A549 (cell line): ENCODE measurements at regions not wholly inside any gene's neighbourhood (a gene's known extent, or its start where the extent isn't known, plus 50 kb on each side); places are given as distances from the start of the nearest gene placed in this dataset.

Source experiments
- ATAC-seq, 2 experiments: fragments of 200-7000 bp in 1 of 2; fragments of >200 bp in 1 of 2; cut with Nextera tagmentation in 1 of 2; cut with Tn5 transposase in 1 of 2; 3 replicates each; pipeline versions ENCODE4 v1.8.0 to v1.9.1; 2018 to 2020; ENCODE audit warnings: mild to moderate bottlenecking in 1 of 2, moderate library complexity in 1 of 2
- CTCF ChIA-PET: fragments of 300-600 bp; sonication (Branson Sonifier 250); formaldehyde crosslinking; extraction: SDS; loops from one replicate; lab custom pipeline; 2021; ENCODE audit warnings: antibody characterized with exemption, inconsistent platforms; lab: Yijun Ruan, JAX
- POLR2A ChIA-PET: fragments of 350-600 bp; formaldehyde crosslinking; extraction: SDS; loops from one replicate; lab custom pipeline; 2021; ENCODE audit warnings: antibody characterized with exemption, inconsistent platforms; lab: Yijun Ruan, JAX
- DNase-seq, 2 experiments: peaks; one replicate each; pipeline versions ENCODE4 v3.0.0 to v3.0.0-alpha.2; 2011 to 2016; ENCODE audit warnings: low read depth in 1 of 2, low spot score in 1 of 2
- FAIRE-seq: peaks from 2 replicates; lab custom pipeline; 2011; peaks lifted over from hg19 to GRCh38; lab: Jason Lieb, UNC
- H3K27ac ChIP-seq, 2 experiments: fragments of >200 bp; sonication (Bioruptor Twin); formaldehyde crosslinking; 3 replicates each; pipeline ENCODE4 v1.5.1; 2016 to 2017
- H3K4me1 ChIP-seq: fragments of >200 bp; sonication (Bioruptor Twin); formaldehyde crosslinking; 3 replicates; pipeline ENCODE4 v1.6.1; 2016
- H3K4me2 ChIP-seq: fragments of >200 bp; sonication (Bioruptor Twin); formaldehyde crosslinking; 3 replicates; pipeline ENCODE4 v1.6.1; 2016
- H3K4me3 ChIP-seq: fragments of >200 bp; sonication (Bioruptor Twin); formaldehyde crosslinking; 3 replicates; pipeline ENCODE4 v1.5.1; 2016
- H3K9me3 ChIP-seq: fragments of >200 bp; sonication (Bioruptor Twin); formaldehyde crosslinking; 3 replicates; pipeline ENCODE4 v1.6.1; 2016
- BHLHE40 ChIP-seq: IDR thresholded peaks from 2 replicates; pipeline ENCODE4 v1.6.1; 2012; ENCODE audit warnings: low read depth, low read length, inconsistent platforms
- CBX2 ChIP-seq: fragments of 200-600 bp; sonication (generic); IDR thresholded peaks from 2 replicates; pipeline ENCODE4 v1.6.1; 2016; ENCODE audit warnings: low read depth, mild to moderate bottlenecking, borderline replicate concordance
- CHD4 ChIP-seq: fragments of 200-600 bp; sonication (generic); IDR thresholded peaks from 2 replicates; pipeline ENCODE4 v1.6.1; 2016; ENCODE audit warnings: antibody characterized with exemption, mild to moderate bottlenecking, borderline replicate concordance
- EHMT2 ChIP-seq: fragments of 200-600 bp; sonication (generic); IDR thresholded peaks from 2 replicates; pipeline ENCODE4 v1.6.1; 2016; ENCODE audit warnings: antibody characterized with exemption, low read depth, mild to moderate bottlenecking, moderate library complexity
- FOSB ChIP-seq: fragments of 250-450 bp; sonication (Bioruptor Pico); IDR thresholded peaks from 2 replicates; pipeline ENCODE4 v1.5.0; 2020; ENCODE audit warnings: mild to moderate bottlenecking, moderate library complexity
- FOXS1 ChIP-seq: fragments of 250-450 bp; sonication (Bioruptor Pico); IDR thresholded peaks from 2 replicates; pipeline ENCODE4 v1.5.0; 2020; ENCODE audit warnings: mild to moderate bottlenecking, moderate library complexity
- HMGXB4 ChIP-seq: fragments of 250-450 bp; sonication (Bioruptor Pico); IDR thresholded peaks from 2 replicates; pipeline ENCODE4 v1.5.0; 2021; ENCODE audit warnings: mild to moderate bottlenecking, moderate library complexity, borderline replicate concordance
- JUNB ChIP-seq: fragments of >200 bp; sonication (Bioruptor Twin); formaldehyde crosslinking; IDR thresholded peaks from 2 replicates; pipeline ENCODE4 v1.6.1; 2016
- NR3C1 ChIP-seq: fragments of >200 bp; sonication (Bioruptor Twin); formaldehyde crosslinking; IDR thresholded peaks from 3 replicates; pipeline ENCODE4 v1.6.1; 2017
- PBX3 ChIP-seq: IDR thresholded peaks from 2 replicates; pipeline ENCODE4 v1.6.1; 2012
- PHF8 ChIP-seq: fragments of 200-600 bp; sonication (generic); IDR thresholded peaks from 2 replicates; pipeline ENCODE4 v1.6.1; 2016; ENCODE audit warnings: low read depth, mild to moderate bottlenecking, antibody characterized with exemption, moderate library complexity, borderline replicate concordance
- SMC3 ChIP-seq: fragments of >200 bp; sonication (Bioruptor Twin); formaldehyde crosslinking; IDR thresholded peaks from 3 replicates; pipeline ENCODE4 v1.6.1; 2018; ENCODE audit warnings: inconsistent platforms
- USF2 ChIP-seq: fragments of 450-650 bp; IDR thresholded peaks from 2 replicates; pipeline ENCODE4 v1.6.1; 2014; ENCODE audit warnings: antibody characterized with exemption
- ZC3H11A ChIP-seq: fragments of 450-650 bp; IDR thresholded peaks from 2 replicates; pipeline ENCODE4 v1.6.1; 2014; ENCODE audit warnings: antibody characterized with exemption, mild to moderate bottlenecking
- ZNF302 ChIP-seq: fragments of 250-450 bp; sonication (Bioruptor Pico); IDR thresholded peaks from 2 replicates; pipeline ENCODE4 v1.9.0; 2021; ENCODE audit warnings: inconsistent platforms, mild to moderate bottlenecking, moderate library complexity
- ZSCAN20 ChIP-seq: fragments of 250-450 bp; sonication (Bioruptor Pico); IDR thresholded peaks from 2 replicates; pipeline ENCODE4 v1.8.0; 2022; ENCODE audit warnings: mild to moderate bottlenecking, moderate library complexity
- WGBS: methylation state at CpG from one replicate; pipeline ENCODE4 v1.1.6; 2017; ENCODE audit errors: missing lambda C conversion rate; 5-methylcytosine and 5-hydroxymethylcytosine counted together
- TF ChIP-seq, protein P1 (sequence below): IDR thresholded peaks from 2 replicates; pipeline ENCODE4 v1.6.1; 2012

GRCh38 chr16:85306071-85306792 lies 194.0 kb upstream of the CIBAR2 start:
- FAIRE-seq, result no peak
- ChIA-PET CTCF (interaction anchor here (0.8 to 1.9 kb wide), 10 partner anchors 9 to 412 kb away, joined by 3 to 13 read pairs (median 4); no protein-coding TSS in a partner anchor), POLR2A (no interaction called here)
- H3K4me3 ChIP-seq, result no peak overlapping the region
- no peaks in the 10 kb centered on the region for H3K9me3 ChIP-seq
- peaks cover 15% of the 10 kb centered on the region; the same call in 2 of the 3 replicates for H3K4me1 ChIP-seq
- H3K4me2 ChIP-seq, result peak overlapping the region; percentile 37; the same call in 2 of the 3 replicates
- peak; percentile 20 to 32; a peak in 3 of 6 replicates for ATAC-seq
- TF ChIP-seq ZNF302 (CRISPR knock-in tag) (no peak), USF2 (peak; percentile 52; the same call in 1 of the 2 replicates), CHD4 (no peak)
- peak in 1 of 2 experiments; percentile 48 for DNase-seq
- H3K27ac ChIP-seq, result 0 out of 6 replicates have a peak overlapping the region, but pooled peaks of 1 of the 2 experiments have one; percentile 25
- WGBS, result 66% methylated on average over 12 of the region's 12 CpGs

- TF ChIP-seq CBX2 (no peak), FOXS1 (CRISPR knock-in tag) (no peak), BHLHE40 (no peak), NR3C1 (no peak), FOSB (no peak), EHMT2 (no peak), ZC3H11A (no peak)
- TF ChIP-seq, protein P1, sequence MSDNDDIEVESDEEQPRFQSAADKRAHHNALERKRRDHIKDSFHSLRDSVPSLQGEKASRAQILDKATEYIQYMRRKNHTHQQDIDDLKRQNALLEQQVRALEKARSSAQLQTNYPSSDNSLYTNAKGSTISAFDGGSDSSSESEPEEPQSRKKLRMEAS, result no peak
- FAIRE-seq (no peak), ATAC-seq (no peak), DNase-seq (no peak)
- Histone ChIP-seq H3K9me3 (no peaks in the 10 kb centered on the region), H3K4me3 (no peak overlapping the region), H3K27ac (no peak overlapping the region), H3K4me2 (no peak overlapping the region), H3K4me1 (peaks cover 15% of the 10 kb centered on the region; the same call in 2 of the 3 replicates)
- 68% methylated on average over 15 of the region's 19 CpGs for WGBS
- ChIA-PET CTCF (interaction anchor here (0.6 to 2.1 kb wide), 17 partner anchors 9 to 412 kb away, joined by 3 to 13 read pairs (median 4); no protein-coding TSS in a partner anchor), POLR2A (no interaction called here)
Observed at GRCh38 chr16:85306793-85307551, 194.7 kb upstream of the CIBAR2 start.

DNA sequence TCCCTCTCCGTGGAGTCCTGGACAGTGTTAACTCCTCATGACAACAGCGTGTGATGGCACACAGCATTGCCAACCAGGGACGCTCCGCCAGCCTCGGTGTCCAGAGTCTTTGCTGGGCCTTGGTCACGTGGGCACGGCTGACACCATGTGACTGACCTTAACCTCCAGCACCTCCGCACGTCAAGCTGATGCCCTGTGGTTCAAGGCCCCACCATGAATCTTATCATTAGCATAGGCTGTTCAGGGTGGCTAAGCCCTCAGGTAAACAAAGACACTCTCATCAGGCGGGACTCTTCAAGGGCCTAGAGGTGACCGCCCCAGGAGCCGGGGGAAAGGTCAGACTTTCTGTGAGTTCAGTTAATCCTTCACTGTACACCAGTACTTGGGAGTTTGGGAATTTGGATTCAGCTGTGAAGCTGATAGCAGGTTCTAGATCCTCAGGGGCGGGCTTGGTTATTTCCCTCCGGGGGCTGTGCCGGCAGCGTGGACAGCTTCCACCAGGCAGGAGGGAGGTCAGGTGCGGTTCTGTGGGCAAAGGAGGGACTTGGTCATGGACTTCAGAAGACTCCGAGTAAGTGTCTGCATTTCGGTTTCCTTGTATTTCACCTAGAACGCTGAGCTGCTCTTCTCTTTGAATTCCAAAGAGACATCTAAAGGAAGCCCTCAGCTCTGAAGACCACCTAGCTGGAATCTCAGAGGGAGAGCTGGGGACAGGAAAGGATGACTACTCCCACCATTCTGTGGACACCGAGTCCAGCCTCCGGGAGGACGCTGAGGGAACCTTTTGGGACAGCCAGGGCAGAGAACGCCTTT lies 195.5 kb upstream of the CIBAR2 start:
- DNase-seq (no peak), ATAC-seq (no peak), FAIRE-seq (no peak)
- no peak overlapping the region for H3K4me3 ChIP-seq
- CTCF ChIA-PET, result interaction anchor here (0.6 to 2.1 kb wide), 21 partner anchors 8 to 410 kb away, joined by 3 to 13 read pairs (median 4); no protein-coding TSS in a partner anchor
- WGBS, result 85% methylated on average over 24 of the region's 24 CpGs
- H3K4me2 ChIP-seq, result no peak overlapping the region
- H3K9me3 ChIP-seq, result no peaks in the 10 kb centered on the region
- POLR2A ChIA-PET, result no interaction called here
- TF ChIP-seq ZSCAN20 (CRISPR knock-in tag) (no peak), PBX3 (no peak), HMGXB4 (CRISPR knock-in tag) (no peak), PHF8 (no peak), SMC3 (no peak), NR3C1 (no peak), CBX2 (no peak), JUNB (no peak)
- peaks cover 12% of the 10 kb centered on the region; the same call in 2 of the 3 replicates for H3K4me1 ChIP-seq
- no peak overlapping the region for H3K27ac ChIP-seq
